Activated CD4-positive, alpha-beta T cell treated with anti-CD3 and anti-CD28 coated beads for 24 hours (primary cell): ENCODE measurements at regions not wholly inside any gene's neighbourhood (a gene's known extent, or its start where the extent isn't known, plus 50 kb on each side); places are given as distances from the start of the nearest gene placed in this dataset.

Experiments
- DNase-seq, 2 donors: peaks; one replicate each; pipeline ENCODE4 v3.0.0-alpha.2; 2020; ENCODE audit warnings: low read depth in 2 of 2

DNA sequence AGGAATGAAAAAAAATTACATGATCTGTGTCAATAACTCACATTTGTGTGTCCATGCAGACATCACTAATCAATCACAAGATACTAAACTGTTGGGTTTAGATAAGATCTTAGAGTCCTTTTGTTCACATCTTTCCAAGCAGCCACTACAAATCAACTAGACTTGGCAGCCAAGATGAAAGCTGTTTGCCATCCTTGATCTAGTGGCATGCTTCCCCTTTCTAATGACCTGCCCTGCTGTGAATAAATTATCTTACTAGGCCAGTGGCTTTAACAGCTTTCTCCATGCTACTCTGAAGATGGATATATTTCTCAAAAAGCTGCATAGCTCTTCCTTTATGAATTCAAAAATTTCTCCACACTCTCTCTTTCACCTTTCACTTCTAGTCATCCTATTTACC is 1338.0 kb upstream of the ACVR2A start:
- no peak for DNase-seq

DNA sequence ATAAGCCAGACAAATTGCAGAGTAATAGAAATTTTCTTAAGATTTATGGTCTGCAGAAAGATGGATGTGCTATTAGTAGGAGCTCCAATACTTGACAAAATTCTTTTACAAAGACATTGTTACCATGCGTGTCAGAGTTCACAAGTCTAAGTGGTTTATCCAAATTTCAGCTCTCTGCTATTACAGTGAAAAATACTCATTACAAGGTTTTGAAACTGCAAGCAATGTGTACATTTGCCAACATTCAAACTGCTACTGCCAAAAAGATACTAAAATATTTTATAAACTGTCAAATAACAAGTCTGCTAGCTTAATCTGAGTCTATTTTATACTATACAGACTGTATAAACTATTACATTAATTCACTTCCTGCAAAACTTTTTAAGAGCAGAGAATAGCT is 1341.5 kb upstream of the ACVR2A start:
- DNase-seq = no peak

DNA sequence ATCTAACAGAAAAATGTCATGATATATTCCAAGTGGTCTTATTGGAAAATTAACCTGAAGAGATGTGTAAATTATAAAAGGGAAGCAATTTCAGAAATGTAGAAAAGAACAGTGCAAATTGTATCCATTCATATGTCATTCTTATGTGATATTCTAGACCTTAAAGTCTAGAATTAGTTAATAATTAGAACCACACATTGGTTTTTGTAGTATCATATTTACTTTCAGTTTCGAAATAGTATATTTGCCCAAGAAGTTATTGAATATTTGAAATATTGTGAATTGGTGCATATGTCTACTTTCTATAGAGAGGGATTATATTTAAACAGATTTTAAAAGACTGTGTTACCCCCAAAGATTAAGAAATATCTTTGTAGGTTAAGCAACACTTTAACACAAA is 1348.6 kb upstream of the ACVR2A start:
- no peak for DNase-seq

DNA sequence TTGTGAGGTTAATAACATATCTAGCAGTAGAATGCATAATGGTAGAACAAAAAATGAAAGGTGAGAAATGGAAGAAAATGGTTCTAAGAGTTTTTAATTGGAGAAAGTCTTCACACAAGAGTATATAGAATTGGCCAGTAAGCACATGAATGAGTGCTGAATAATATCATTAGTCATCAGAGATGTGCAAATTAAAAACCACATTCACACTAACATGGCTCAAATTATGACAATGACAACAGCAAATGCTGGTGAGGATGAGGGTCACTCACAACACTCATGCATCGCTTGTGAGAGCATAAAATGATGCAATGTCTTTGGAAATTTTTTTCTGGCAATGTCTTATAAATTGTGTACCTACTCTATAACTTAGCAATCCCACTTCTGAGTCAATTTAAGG is 1355.4 kb upstream of the ACVR2A start:
- DNase-seq = no peak

DNA sequence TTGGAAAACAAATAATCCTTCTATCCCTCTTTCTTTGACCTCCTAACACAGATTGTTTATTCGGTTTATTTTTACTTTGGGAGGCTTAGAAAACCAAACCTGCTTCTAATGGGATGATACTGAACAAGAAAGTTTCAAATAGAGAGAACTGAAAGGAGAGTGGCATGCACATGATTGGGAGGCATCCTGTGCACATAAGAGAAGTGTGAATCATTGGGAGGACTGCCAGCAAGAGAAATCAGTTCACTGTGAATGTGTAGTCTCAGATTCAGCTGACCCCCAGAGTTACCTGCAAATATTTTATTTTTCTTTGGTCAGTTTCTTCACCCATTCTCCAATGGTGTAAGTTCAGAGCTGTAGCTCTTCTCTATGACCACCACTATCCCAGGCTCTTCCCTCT is 1363.2 kb upstream of the ACVR2A start:
- DNase-seq = no peak

DNA sequence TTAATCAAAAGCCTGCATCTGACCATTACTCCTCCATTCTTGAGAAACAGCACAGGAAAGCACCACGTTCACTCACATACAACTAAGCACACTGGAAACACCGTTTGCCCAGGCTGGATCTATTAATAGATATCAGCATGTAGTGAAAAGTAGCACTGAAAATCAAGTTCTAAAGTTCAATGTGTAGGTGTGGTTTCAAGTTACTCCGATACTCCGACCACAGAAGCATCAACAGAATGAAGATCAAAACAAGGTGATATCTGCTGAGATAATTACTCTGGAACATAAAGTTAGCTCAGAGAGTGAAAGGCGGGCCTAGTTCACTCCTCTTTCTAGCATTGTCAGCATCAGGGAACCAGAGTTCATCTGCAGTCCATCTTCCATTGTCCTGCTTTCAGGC is 1367.4 kb upstream of the ACVR2A start:
- no peak for DNase-seq

DNA sequence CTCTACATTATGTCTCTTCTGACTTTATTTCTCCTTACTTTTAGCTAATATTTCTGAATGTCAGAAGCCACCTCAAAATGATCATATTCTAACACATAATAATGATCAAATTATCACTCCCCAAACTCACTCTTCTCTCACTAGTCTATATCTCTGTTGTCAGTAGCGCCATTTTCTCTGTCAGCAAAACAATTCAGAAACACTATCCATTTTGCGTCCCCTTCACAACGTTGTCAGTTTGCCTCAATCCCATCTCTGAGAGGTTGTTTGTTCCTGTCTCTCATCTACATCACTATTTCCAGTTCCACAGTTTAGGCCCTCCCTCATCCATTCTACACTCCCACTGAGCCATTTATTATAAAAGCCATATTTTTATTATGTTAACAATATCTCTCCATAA is 1376.3 kb upstream of the ACVR2A start:
- DNase-seq = no peak

DNA sequence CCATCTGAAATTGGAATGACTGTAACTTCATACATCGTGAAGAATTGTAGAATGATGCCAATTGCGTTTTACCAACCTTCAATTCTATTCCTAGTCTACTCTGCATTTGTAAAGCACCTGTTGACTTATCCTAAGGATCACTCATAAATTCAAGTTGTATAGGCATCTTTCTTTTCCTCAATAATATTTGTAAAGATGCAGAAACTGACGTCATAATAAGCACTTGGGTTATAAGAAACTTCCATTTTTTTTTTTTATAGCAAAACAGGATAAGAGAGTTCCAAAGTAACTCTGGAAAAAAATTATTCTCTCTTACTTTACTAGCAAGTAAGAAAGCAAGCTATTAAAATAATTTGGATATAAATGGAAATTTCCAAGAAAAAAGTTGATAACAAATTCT is 1377.4 kb upstream of the ACVR2A start:
- no peak for DNase-seq

DNA sequence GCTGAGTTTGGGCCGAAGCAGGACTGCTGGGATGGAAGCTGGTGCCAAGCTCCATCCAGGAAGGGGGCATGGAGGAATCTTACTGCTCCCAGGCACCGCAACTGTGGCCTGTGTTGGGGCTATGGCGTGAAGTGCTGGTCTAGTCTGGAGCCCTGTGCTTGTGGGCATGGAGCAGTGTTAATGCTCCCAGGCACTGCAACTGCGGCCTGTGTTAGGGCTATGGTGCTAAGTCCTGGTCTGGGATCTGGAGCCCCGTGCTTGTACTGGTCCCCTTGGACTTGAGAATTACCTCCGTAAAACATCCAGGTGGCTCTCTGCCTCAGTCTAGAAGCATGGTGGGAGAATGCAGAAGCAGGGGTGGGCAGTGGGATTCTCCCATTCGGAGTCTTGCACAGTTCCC is 1379.4 kb upstream of the ACVR2A start:
- no peak for DNase-seq

DNA sequence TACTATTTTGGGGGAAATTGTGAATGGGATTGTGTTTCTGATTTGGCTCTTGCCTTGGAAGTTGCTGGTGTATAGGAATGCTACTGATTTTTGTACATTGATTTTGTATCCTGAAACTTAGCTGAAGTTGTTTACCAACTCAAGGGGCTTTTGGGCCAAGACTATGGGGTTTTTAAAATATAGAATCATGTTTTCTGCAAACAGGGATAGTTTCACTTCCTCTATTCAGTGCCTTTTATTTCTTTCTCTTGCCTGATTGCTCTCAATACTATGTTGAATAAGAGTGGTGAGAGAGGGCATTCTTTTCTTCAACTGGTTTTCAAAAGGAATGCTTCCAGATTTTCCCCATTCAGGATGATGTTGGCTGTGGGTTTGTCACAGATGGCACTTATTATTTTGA is 1383.8 kb upstream of the ACVR2A start:
- no peak for DNase-seq

DNA sequence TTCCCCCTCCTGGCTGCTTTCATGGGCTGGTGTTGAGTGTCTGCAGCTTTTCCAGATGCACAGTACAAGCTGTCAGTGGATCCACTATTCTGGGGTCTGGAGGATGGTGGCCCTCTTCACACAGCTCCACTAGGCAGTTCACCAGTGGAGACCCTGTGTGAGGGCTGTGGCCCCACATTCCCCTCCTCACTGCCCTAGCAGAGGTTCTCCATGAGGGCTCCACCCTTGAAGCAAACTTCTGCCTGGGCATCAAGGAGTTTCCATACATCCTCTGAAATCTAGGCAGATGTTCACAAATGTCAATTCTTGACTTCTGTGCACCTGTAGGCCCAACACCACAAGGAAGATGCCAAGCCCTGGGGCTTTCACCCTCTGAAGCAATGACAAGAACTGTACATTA is 1386.2 kb upstream of the ACVR2A start:
- no peak for DNase-seq

DNA sequence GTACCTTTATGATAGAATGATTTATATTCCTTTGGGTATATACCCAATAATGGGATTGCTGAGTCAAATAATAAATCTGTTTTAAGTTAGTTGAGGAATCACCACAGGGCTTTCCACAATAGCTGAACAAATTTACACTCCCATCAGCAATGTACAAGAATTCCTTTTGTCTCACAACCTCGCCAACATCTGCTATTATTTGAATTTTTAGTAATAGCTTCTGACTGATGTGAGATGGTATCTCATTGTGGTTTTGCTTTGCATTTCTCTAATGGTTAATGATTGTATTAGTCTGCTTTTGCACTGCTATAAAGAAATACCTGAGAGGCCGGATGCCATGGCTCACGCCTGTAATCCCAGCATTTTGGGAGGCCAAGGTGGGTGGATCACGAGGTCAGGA is 1387.6 kb upstream of the ACVR2A start:
- DNase-seq = no peak

DNA sequence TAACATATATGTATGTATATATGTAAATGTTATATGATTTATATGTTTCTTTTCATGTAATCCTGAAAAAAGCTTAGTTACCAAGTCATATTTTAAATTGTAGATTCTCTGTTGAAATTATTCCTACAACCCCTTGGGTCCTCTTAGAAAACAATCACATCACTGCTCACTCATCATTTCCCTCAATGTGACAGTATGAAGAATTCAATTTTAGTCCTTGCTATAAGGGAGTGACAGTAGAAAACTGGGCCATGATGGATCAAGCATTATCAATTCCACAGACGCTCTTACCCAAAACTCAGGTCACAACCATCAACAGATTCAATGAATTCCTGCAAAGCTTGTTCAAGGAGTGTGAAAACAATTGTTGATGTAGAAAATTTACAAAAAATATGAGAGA is 1389.5 kb upstream of the ACVR2A start:
- no peak for DNase-seq

DNA sequence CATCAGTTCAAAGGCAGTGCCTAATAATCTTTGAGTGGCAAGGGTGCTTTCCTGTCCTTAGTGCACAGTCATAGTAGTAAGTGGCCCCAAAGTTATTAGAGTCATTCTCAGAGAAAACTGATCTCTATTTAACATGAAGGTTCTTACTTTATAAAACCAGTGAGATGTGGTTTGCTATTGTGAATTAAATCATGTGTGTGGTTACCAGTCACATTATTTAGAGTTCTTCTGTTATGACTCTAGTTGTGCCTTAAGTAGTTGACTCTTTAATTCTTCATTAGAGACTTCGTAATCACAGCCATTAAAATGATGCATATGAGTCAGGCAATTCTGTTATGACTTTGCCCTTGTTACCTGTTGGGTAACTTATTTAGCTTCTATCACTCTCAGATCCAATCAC is 1392.9 kb upstream of the ACVR2A start:
- DNase-seq = no peak

DNA sequence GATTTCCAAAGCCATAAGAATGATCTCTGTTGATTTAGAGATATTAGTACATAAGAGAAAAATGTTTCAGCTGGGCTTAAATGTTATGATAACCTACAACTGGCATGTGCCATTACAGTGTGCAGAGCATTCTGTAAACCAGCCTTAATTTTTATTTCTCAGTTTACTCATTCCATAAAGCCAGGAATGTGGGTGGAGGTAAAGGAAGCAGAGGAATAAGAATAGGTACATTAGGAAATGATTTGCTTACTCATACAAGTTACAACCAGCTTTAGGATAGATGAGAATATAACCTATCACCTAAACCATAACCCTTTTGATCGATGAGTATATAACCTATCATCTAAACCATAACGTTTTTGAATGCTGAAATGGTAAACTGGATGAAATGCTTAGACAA is 1394.7 kb upstream of the ACVR2A start:
- DNase-seq = no peak

DNA sequence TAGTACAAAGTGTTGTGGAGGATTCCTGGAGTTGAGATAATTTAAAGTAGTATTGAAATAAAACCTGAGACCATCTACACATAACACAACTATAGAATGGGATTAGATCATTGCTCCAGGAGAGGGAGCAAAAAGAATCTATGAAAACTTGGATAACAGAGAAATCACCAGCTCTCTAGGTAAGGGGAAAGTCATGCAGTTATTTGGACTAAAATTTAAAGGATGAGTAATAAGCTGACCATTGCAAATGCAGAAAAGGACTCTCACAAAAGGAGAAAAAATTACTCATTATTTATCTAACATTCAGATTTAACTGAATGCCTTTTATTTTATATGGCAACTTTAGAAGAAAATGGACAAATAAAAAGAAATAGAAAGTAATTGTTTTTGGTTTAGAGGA is 1399.8 kb upstream of the ACVR2A start:
- DNase-seq = no peak

DNA sequence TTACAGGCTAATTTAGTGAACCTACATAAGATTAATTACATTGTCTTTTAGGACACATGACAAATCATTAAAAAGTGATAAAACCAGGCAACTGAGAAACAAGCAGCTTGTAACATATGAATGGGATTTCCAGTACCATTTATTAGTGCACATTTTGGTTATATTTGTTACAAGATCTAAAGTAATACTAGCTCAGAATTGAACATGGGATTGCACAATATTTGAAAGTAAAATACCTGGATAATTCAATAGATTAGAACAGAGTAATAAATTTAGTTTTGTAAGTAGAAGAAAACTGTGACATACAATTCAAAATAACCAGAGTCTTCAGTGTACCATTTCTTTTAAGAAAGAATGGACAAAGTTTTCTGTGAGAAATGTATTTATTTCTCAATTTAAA is 1400.7 kb upstream of the ACVR2A start:
- DNase-seq = no peak

DNA sequence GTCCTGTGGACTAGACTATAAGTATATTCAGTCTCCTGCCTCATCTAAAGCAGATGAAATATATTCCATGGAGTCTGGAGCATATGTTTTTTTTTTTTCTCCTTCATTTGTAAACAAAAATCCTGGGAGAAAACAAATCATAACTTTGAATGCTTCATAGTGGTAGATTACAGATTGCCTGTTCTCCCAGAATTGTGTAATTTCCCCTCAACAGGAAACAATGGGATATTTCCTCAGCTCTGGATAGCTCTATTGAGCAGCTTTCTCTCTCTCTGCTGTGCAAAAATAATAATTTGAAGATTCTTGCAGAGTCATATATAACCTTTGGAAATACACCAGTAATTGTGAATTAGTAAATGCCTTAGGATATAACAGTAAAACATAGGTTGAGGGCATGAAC is 1406.6 kb upstream of the ACVR2A start:
- DNase-seq = no peak

DNA sequence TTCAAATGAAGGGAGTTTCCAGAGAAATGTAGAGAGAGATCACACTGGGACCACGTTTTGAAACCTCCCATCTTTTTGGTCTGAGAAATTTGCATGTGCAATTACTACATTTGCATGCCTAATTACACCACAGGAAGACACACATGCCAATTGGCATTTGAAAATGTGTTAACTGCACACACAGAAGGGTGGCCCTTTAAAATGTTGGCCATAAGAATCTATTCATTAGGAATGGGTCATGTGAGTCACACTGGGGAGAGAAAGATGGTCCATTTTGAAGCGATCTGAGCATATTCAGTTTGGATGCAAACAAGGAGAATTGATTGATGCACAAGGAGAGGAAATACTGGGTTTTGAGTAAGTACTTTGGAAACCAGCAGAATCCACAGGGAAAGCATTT is 1407.1 kb upstream of the ACVR2A start:
- no peak for DNase-seq

DNA sequence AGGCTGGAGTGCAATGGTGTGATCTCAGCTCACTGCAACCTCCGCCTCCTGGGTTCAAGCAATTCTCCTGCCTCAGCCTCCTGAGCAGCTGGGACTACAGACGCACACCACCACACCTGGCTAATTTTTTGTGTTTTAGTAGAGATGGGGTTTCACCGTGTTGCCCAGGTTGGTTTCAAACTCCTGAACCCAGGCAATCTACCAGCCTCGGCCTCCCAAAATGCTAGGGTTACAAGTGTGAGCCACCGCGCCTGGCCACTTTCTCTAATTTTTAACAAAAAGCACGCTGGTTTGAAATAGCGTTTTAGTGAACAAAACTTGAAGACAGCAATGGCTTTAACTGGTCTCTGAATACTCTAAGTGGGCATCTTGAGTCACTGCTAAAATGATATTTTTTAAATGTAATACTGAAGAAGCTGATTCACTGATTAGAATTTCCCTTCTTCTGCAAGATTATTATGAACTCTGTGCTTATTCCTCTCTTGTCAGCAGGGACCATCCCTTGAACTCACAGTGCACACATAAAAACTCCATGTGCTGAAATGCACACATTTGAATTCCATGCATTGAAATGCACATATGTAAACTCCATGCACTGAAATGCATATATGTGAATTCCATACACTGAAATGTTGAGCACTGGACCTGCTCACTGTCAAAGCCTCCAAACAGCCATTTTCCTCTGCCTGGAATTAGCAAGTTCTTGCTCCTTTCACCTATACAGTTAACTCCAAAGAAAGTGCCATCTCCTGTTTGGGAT is 1411.5 kb upstream of the ACVR2A start:
- DNase-seq = no peak

DNA sequence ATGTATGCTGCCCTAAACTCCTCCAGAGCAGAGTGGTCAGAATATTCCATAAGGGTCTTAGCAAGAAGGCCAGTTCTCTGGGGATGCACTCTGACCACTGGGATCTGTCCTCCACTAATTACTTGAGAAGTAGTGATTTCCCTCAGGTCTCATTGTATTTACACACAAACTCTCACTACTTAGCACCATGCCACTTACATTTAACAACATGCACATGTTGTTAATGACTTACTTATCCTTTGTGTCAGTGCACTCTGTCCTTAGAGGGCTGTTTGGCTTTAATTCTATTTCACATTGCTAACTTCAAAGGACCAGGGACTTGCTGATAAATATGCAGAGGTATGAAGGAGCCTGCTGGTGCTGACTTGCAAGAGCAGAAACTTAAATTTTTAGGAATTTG is 1415.5 kb upstream of the ACVR2A start:
- no peak for DNase-seq

DNA sequence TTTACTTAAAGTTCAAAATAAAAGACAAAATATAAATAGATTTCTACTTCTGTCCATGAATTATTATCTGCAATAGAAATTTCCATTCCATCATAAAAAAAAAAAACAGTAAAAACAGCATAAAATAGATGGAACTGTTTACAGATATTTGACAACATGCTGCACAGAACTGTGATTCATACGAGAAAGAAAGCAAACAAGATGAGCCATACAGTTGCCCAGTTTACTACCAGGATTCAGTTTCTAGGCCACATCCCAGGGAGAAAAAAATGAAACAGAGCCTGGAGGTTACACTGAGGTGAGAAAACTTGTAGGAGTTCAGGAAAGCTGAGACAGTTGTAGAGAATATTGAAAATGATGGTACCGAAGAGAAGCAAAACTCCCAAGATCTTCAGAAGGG is 1426.9 kb upstream of the ACVR2A start:
- no peak for DNase-seq

DNA sequence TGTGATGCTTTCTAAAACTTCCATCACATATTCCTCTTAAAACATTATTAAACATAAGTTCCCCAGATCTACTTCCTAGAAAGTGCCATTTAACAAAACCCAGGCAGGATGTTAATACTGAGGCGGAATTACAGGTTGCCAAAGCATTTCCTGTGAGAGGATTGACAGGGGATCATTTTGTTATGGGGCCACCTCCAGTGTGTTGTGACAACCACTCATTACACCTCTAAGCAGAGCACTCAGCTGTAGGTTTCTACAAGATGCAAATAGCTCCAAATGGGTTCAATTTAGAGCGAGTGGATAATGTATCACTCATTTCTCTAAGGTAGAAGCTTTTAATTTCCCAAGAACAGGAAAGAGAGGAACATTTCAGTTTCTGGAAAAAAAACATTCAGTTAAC is 1429.5 kb upstream of the ACVR2A start:
- no peak for DNase-seq

DNA sequence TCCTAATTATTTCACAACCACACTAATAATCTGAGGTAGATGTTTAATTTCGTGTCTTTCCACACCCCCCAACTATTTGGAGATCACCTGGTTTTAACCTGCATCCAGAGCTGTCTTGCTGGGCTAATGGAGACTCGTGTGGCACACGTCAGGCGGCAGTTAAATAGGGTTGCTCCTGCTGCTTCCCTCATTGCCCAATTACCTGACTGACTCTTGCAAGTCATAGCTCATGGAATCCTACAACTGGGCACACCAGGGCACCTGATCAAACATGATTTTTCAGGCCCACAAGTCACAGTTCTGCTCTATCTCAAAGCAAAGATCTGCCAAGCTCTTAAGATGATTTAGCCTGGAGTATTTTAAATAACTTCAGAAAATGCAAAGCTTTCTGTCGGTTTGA is 1430.4 kb upstream of the ACVR2A start:
- no peak for DNase-seq
